Activated naive CD8-positive, alpha-beta T cell (primary cell): ENCODE measurements at regions not wholly inside any gene's neighbourhood (a gene's known extent, or its start where the extent isn't known, plus 50 kb on each side); places are given as distances from the start of the nearest gene placed in this dataset.
A peak's percentile ranks its signal among the peaks of the same experiment; 100 is the strongest.

Source experiments
- H3K27ac Mint-ChIP-seq: one replicate; pipeline ENCODE4 v1.8.0; 2021; ENCODE audit warnings: mixed read lengths
- H3K27me3 Mint-ChIP-seq: one replicate; pipeline ENCODE4 v1.8.0; 2021; ENCODE audit warnings: mixed read lengths
- H3K36me3 Mint-ChIP-seq: one replicate; pipeline ENCODE4 v1.8.0; 2021; ENCODE audit warnings: mixed read lengths
- H3K4me1 Mint-ChIP-seq: one replicate; pipeline ENCODE4 v1.8.0; 2021; ENCODE audit warnings: low read depth, mixed read lengths
- H3K4me3 Mint-ChIP-seq: one replicate; pipeline ENCODE4 v1.8.0; 2021; ENCODE audit warnings: mild to moderate bottlenecking, mixed read lengths
- H3K9me3 Mint-ChIP-seq: one replicate; pipeline ENCODE4 v1.8.0; 2021; ENCODE audit warnings: low read depth, mixed read lengths

DNA sequence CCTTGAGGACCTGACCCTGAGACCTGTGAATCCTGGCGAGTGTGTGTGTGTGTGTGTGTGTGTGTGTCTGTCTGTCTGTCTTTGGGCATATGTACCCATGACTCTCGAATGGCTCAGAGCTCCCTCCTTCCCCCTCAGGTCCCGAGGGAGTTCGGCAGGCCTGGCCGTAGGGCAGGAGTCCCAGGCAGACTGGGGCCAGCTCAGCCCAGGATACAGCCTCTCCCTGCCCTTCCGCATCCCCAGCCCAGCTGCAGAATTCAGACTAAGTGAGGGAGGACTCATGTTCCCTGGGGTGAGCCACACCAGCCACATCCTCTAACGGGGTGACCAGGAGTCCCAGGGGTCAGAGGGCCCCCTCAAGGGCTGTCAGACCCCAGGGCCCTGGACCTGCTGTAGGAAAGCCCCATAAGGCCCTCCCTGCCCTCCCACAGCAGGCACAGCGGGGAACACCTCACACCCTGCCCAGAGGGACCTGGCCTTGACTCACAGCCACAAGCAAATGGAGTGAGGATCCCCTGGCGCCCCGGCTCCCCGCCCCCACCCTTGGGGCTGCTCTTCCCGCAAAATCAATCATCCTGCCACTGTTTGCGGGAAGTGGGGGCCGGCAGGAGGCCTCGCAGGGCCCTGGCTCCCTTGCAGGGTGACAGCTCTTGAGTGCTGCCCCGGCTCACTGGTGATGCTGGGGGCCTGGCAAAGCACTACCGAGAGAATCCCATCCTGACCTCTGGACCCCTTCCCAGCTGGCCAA lies 101.7 kb upstream of the CASZ1 start:
- Mint-ChIP-seq H3K36me3 (no peaks in the 10 kb centered on the region), H3K27ac (no peak overlapping the region), H3K4me1 (peaks cover 3% of the 10 kb centered on the region), H3K9me3 (no peaks in the 10 kb centered on the region), H3K4me3 (no peak overlapping the region), H3K27me3 (no peaks in the 10 kb centered on the region)

DNA sequence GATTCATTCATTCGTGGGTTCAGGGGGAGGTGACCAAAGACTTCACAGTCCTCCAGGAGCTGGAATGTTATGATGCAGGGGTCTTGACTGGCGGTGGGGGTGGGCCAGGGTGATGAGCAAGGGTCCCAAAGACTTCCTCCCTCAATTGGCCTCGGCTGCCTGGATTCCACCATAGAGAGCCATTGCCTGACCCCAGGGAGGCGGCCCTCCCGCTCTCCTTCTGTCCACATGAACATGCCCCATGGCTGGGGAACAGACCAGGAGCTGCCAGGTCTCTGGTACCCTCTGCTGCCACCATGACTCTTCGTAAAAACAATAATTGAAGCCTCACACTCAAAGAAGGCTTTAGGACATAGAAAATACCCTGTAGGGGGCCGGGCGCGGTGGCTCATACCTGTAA lies 102.5 kb upstream of the CASZ1 start:
- Mint-ChIP-seq H3K4me1 (peaks cover 11% of the 10 kb centered on the region), H3K36me3 (no peaks in the 10 kb centered on the region), H3K9me3 (no peaks in the 10 kb centered on the region), H3K4me3 (no peak overlapping the region), H3K27ac (no peak overlapping the region), H3K27me3 (no peaks in the 10 kb centered on the region)

DNA sequence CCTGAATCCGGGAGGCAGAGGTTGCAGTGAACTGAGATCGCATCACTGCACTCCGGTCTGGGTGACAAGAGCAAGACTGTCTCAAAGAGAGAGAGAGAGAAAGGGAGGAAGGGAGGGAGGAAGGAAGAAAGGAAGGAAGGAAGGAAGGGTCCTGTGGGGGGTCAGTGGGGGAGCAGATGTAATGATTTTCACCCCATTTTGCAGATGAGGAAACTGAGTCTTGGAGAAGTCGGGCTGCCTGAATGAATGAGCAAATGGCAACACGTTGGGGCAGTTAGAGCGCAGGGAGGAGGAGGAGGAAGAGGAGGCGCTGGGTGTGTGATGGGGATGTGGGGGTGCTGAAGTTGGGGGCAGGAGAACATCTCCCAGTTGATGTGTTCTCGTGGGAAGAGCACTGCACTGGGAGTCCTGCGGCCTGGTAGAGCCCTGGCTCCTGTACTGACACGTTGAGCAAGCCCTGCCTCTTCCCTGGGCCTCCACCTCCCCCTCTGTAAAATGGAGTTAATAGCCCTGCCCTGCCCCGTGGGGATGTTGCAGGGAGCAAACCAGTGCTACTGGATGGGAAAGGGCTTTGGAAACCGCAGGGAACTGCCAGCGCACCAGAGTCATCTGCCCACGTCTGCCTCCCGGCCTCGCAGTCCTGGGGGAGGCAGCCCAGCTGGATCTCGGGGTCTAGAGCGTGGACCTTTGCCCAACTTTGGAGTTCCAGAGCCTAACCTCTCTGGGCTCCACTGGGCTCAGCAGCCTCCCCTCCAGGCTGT lies 103.2 kb upstream of the CASZ1 start:
- no peaks in the 10 kb centered on the region for H3K9me3 Mint-ChIP-seq
- H3K4me1 Mint-ChIP-seq, result peaks cover 18% of the 10 kb centered on the region
- no peaks in the 10 kb centered on the region for H3K27me3 Mint-ChIP-seq
- H3K4me3 Mint-ChIP-seq, result no peak overlapping the region
- H3K36me3 Mint-ChIP-seq, result no peaks in the 10 kb centered on the region
- H3K27ac Mint-ChIP-seq, result no peak overlapping the region

DNA sequence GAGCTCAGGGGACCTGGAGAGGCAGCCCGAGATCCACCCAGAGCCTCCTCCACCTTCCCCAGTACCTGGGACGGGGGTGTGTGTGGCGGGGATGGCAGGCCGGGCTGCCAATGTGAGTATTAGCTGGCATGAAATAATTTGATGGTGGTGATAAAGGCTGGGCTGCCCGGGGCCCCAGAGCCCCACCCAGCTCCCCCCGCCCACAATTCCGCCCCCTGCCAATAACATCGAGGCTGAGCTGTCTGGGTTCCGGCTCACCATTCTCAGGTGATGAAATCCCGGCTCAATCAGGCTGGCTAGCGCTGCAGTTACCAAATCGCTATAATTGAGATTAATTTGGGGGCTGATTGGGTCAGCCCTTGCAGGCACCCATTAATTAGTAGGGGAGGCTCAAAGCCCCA lies 103.8 kb upstream of the CASZ1 start:
- no peaks in the 10 kb centered on the region for H3K27me3 Mint-ChIP-seq
- no peaks in the 10 kb centered on the region for H3K36me3 Mint-ChIP-seq
- no peak overlapping the region for H3K27ac Mint-ChIP-seq
- no peak overlapping the region for H3K4me3 Mint-ChIP-seq
- H3K4me1 Mint-ChIP-seq, result peaks cover 23% of the 10 kb centered on the region
- H3K9me3 Mint-ChIP-seq, result no peaks in the 10 kb centered on the region

DNA sequence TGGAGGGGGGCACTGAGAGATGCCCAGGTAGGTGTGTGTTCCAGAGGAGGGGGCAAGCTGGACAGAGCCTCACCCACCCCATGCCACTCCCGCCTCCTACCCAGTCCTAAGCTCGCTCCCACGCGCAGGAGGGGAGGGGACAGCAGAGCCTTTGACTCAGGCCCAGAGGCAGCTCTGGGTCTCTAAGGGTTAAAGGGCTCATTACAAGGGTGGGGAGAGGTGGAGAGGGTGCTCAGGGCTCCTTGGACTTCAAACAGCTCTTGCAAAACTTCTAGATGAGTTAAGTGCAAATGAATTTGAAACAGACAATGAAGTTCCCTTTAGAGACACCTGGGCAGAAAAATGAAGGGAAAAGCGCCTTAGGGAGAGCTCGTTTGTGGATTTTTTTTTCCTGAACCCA lies 104.2 kb upstream of the CASZ1 start:
- Mint-ChIP-seq H3K27ac (no peak overlapping the region), H3K27me3 (no peaks in the 10 kb centered on the region), H3K9me3 (no peaks in the 10 kb centered on the region), H3K36me3 (no peaks in the 10 kb centered on the region), H3K4me3 (no peak overlapping the region), H3K4me1 (peaks cover 27% of the 10 kb centered on the region)

DNA sequence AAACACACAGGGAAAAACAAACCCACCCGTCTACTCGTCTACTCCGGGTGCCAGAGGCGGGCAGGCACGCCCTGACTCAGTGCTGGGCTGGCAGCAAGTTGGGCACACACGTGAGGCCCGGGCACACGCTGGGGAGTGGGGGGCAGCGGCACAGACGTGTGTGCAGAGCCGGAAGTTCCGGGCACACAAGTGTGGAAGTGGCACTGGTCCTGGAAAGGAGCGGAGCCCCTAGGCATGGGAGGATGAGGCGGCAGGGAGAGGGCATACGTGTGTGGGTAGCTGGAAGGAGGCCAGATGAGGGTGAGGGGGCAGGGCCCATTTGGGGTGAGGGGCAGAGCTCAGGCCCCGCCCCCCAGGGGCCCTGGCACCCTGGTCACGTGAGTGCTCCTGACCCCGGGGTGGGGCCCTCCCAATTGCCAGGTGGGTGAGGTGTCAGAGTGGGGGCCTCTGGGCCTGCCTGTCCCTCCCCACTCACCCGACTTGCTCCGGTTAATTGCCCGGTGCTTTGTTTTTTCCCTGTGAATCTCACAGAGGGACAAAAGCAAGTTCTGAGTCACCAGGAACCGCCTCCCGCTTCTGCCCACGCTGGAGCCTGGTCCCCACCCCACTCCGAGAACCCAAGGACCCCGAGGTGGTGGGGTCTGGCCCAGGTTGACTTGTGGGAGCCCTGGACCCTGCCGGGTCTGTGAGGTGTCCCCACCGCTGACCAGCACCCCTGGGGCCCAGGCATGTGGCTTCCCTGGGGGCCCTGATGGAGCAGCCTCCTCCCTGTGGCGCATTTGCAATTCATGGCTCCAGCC lies 104.8 kb upstream of the CASZ1 start:
- no peaks in the 10 kb centered on the region for H3K9me3 Mint-ChIP-seq
- H3K27ac Mint-ChIP-seq, result no peak overlapping the region
- H3K27me3 Mint-ChIP-seq, result no peaks in the 10 kb centered on the region
- no peaks in the 10 kb centered on the region for H3K36me3 Mint-ChIP-seq
- H3K4me1 Mint-ChIP-seq, result peaks cover 29% of the 10 kb centered on the region
- H3K4me3 Mint-ChIP-seq, result no peak overlapping the region

DNA sequence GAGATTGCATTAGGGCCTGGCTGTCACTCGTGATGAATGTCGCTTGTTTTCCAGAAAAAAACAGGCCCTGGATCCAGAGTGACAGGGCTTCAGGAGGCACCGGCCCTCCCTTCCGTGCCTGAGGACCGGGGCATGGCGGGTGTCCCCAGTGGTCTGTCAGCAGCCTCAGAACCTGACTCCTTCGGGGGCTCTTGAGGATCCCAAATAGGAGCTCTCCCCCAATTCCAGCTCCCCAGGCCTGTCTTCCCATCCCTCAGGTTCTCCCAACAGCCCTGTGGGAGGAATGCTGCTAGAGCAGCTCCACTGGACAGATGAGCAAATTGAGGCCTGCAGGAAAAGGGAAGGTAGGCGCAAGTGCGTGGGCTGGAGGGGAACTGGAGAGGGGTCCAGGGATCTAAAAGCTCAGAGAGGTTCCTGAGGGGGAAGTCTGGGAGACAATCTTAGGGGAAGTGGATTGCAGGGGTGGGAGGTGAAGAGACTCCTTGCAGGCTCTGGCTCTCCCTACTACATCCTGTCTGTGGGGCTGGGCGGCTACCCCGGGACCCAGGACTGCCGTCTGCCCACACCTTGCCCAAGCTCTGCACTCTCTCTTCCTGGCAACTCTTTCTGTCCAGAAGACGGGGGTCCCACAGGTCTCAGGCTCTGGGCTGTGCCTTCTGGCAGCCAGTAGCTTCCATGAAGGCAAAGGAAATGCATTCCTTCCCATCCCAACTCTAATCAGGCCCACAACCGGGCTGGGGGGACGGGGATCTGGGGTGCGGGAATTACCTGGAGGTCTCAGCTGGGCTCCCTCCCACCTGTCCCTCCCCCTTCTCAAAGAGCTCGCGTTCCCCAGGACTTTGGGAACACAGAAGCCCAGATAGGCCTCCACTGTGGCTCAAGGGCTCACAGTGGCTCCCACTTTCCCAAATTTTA lies 105.7 kb upstream of the CASZ1 start:
- no peaks in the 10 kb centered on the region for H3K27me3 Mint-ChIP-seq

DNA sequence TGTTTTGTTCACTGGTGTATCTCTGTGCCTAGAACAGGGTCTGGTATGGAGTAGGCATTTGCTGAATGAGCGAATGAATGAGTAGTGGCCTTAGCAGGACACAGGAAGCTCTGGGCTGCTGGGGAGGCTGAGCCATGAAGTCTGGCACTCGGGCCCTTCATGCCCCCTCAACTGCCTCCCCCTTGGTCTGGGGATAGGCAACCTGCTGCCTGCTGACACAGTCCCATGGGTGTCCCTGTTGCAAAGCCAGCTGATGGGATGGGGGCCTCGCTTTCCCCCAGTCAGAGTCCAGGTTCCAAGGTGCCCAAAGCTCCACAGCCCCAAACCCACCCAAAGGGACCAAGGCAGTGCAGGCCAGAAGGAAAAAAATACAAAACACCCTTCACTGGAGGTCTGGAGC lies 107.0 kb upstream of the CASZ1 start:
- no peaks in the 10 kb centered on the region for H3K27me3 Mint-ChIP-seq
- H3K4me1 Mint-ChIP-seq, result peaks cover 40% of the 10 kb centered on the region
- H3K27ac Mint-ChIP-seq, result no peak overlapping the region
- no peak overlapping the region for H3K4me3 Mint-ChIP-seq
- H3K36me3 Mint-ChIP-seq, result no peaks in the 10 kb centered on the region
- H3K9me3 Mint-ChIP-seq, result no peaks in the 10 kb centered on the region

More for the DNA sequence above, 105.7 kb upstream of the CASZ1 start:
- Mint-ChIP-seq H3K9me3 (no peaks in the 10 kb centered on the region), H3K27ac (no peak overlapping the region), H3K4me1 (peaks cover 38% of the 10 kb centered on the region), H3K36me3 (no peaks in the 10 kb centered on the region), H3K4me3 (no peak overlapping the region)

DNA sequence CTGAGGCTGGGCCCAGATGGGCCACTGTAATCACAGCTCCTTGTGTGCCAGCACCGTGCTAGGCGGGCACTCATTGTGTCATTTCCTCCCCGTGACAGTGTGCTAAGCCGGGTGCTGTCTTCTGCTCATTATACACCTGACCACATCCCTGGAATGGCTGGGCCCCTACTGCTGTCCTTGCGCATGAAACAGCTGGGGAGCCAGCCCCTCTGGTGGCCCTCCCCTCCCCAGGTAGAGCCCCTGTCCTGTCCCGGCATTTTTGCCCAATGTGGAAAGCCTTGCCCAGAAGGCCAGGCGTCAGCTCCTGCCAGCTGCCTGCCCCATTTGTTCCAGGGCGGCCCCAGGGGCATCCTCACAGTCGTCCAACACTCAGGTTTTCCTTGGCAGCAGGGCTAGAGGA lies 107.4 kb upstream of the CASZ1 start:
- Mint-ChIP-seq H3K4me3 (no peak overlapping the region), H3K4me1 (peaks cover 39% of the 10 kb centered on the region), H3K27ac (no peak overlapping the region), H3K36me3 (no peaks in the 10 kb centered on the region), H3K27me3 (no peaks in the 10 kb centered on the region), H3K9me3 (no peaks in the 10 kb centered on the region)

DNA sequence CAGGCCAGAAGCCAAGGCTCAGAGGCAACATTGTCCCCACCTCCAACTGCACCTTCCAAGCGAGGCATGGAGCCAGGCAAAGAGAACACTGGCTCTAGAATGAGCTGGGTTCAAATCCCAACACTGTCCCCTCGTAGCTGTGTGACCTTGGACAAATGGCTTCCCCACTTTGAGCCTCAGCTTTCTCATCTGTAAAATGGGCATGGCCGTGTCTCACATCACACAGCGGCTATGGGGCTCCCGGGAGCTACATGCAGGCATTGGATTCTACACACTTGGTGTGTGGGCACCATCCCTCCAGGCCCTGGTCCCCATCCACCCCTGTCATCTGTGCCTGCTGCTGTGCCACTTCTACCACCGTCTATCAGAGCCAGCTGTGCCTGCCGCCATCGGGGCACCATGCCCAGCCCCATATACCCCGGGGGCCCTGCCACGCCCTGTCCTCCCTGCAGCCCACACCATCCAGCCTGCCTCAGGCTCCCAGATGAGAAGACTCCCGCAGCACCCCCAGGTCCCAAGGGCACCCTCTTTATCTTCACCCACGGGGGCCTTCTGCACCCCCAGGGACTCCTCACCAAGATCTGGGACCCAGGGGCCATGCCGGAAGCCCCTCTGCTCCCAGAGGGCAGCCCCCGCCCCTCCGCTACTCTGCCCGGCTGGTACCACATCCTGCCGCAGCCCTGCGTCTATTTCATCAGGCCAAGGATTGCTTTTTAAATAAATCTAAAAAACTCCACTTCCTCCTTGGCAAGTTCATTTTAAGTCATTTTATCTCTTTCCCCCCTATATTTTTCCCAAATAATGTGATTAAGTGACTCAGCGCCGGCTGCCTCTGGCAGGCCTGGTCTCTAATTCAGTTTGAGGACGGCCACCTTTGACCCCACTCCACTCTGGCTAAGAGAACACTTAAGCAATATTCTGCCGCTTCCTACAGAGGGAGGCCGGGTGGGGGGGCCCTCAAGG lies 107.8 kb upstream of the TARDBP start:
- Mint-ChIP-seq H3K27ac (peak overlapping the region; percentile 79), H3K27me3 (no peaks in the 10 kb centered on the region), H3K4me3 (peak overlapping the region; percentile 67), H3K9me3 (no peaks in the 10 kb centered on the region), H3K36me3 (no peaks in the 10 kb centered on the region), H3K4me1 (peaks cover 37% of the 10 kb centered on the region)

DNA sequence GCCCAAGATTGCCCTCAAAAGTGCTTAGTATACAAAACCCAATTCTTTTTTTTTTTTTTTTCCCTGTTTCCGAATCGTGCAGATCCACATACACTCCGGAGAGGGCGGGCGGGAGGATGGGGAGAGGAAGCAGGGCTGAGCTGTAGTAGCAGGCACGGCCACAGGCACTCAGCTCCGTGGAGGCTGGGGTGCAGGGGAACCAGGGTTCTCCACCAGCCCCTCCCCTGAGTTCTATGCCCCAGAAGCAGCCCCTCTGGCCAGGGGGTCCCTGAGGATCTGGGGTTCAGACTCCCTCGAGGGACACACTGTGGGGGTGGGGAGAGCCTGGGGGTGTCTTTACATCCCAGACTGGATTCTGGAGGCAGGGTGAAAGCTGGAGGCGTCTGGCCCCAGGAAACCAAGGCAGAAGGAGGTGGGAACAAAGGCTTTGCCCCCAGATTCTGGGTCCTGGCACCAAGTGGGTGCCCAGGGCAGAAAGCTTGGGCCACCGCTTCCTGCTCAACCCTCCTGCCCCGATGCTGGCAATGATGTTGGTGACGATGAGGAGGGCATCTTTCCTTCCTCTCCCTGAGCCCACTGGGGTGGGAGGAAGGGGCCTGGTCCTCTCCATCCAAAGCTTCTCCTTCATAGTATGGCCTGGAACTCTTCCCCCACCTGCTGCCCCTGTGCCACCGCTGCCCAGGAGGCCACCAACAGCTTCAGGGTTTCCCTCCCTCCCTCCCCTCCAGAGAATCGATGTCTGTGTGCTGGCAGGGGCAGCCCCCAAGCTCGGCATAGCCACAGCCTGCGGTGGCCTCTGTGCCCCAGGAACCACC lies 106.4 kb upstream of the TARDBP start:
- H3K4me1 Mint-ChIP-seq, result peaks cover 37% of the 10 kb centered on the region
- no peaks in the 10 kb centered on the region for H3K9me3 Mint-ChIP-seq
- no peak overlapping the region for H3K27ac Mint-ChIP-seq
- H3K4me3 Mint-ChIP-seq, result peak overlapping the region; percentile 28
- no peaks in the 10 kb centered on the region for H3K36me3 Mint-ChIP-seq
- no peaks in the 10 kb centered on the region for H3K27me3 Mint-ChIP-seq

DNA sequence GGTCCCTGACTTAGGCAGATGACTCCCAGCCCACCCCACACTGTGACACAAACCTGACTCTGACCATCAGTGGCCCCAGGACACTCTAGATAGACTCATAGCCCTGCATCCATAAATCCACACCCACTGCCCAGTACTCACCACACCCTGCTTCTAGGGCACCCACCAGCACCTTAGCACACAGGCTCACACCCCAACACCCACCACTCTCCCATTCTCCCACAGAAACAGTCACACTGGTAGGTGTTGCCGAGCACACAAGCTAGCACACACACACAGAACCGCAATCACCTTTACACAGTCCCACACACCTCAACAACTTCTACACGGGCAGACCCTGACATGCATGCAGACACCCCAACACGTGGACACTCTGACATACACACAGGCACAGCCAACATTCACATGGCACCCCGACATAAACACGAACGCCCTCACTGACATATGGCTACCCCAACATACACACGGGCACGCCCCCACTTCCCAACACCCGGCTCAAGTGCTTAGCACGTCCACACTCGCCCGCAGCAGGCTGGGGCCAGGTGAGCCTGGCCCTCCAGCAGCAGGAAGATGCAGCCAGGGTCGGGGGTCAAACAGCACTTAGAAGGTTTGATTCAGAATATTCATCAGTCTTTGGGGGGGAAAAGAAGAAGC lies 105.5 kb upstream of the TARDBP start:
- Mint-ChIP-seq H3K4me3 (peak overlapping the region; percentile 10), H3K9me3 (no peaks in the 10 kb centered on the region), H3K4me1 (peaks cover 37% of the 10 kb centered on the region), H3K36me3 (no peaks in the 10 kb centered on the region), H3K27me3 (no peaks in the 10 kb centered on the region), H3K27ac (no peak overlapping the region)
